Tibial nerve (tissue), 3 donors: ENCODE measurements at regions not wholly inside any gene's neighbourhood (a gene's known extent, or its start where the extent isn't known, plus 50 kb on each side); places are given as distances from the start of the nearest gene placed in this dataset.
"Not testable (repeated sequence)": the region's sequence is repeated elsewhere in the genome, so short reads cannot be mapped to it uniquely, and the experiment has no call there.

Experiments used
- POLR2A ChIP-seq, 2 donors: fragments of 450-650 bp; IDR thresholded peaks; one replicate each; pipeline ENCODE4 v1.6.1; 2017; ENCODE audit warnings: antibody characterized with exemption in 2 of 2, mild to moderate bottlenecking in 2 of 2, moderate library complexity in 2 of 2
- TF ChIP-seq, protein P1 (sequence below), 5 experiments: fragments of 200-600 bp in 3 of 5; fragments of 450-650 bp in 2 of 5; sonication (generic) in 3 of 5; IDR thresholded peaks; one replicate each; pipeline ENCODE4 v1.5.1; 2016 to 2019; ENCODE audit warnings: antibody characterized with exemption in 5 of 5, mild to moderate bottlenecking in 3 of 5, moderate library complexity in 2 of 5

DNA sequence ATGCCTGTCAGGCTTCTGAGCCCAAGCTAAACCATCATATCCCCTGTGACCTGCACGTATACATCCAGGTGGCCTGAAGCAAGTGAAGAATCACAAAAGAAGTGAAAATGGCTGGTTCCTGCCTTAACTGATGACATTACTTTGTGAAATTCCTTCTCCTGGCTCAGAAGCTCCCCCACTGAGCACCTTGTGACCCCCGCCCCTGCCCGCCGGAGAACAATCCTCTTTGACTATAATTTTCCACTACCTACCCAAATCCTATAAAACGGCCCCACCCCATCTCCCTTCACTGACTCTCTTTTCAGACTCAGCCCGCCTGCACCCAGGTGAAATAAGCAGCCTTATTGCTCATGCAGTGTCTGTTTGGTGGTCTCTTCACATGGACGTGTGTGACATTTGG lies 673.9 kb upstream of the TPTE start:
- TF ChIP-seq, protein P1, sequence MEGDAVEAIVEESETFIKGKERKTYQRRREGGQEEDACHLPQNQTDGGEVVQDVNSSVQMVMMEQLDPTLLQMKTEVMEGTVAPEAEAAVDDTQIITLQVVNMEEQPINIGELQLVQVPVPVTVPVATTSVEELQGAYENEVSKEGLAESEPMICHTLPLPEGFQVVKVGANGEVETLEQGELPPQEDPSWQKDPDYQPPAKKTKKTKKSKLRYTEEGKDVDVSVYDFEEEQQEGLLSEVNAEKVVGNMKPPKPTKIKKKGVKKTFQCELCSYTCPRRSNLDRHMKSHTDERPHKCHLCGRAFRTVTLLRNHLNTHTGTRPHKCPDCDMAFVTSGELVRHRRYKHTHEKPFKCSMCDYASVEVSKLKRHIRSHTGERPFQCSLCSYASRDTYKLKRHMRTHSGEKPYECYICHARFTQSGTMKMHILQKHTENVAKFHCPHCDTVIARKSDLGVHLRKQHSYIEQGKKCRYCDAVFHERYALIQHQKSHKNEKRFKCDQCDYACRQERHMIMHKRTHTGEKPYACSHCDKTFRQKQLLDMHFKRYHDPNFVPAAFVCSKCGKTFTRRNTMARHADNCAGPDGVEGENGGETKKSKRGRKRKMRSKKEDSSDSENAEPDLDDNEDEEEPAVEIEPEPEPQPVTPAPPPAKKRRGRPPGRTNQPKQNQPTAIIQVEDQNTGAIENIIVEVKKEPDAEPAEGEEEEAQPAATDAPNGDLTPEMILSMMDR (IDR thresholded peaks at IDR 0.05) = not testable (repeated sequence)
- not testable (repeated sequence) for TF ChIP-seq POLR2A (IDR thresholded peaks at IDR 0.05)
